GM12801 (cell line): ENCODE measurements at regions not wholly inside any gene's neighbourhood (a gene's known extent, or its start where the extent isn't known, plus 50 kb on each side); places are given as distances from the start of the nearest gene placed in this dataset.

Experiments
- TF ChIP-seq, protein P1 (sequence below): IDR thresholded peaks from one replicate; pipeline ENCODE4 v1.5.1; 2011; ENCODE audit warnings: control low read depth; ENCODE audit not compliant: insufficient read length; ENCODE audit errors: extremely low read depth

- TF ChIP-seq, protein P1, sequence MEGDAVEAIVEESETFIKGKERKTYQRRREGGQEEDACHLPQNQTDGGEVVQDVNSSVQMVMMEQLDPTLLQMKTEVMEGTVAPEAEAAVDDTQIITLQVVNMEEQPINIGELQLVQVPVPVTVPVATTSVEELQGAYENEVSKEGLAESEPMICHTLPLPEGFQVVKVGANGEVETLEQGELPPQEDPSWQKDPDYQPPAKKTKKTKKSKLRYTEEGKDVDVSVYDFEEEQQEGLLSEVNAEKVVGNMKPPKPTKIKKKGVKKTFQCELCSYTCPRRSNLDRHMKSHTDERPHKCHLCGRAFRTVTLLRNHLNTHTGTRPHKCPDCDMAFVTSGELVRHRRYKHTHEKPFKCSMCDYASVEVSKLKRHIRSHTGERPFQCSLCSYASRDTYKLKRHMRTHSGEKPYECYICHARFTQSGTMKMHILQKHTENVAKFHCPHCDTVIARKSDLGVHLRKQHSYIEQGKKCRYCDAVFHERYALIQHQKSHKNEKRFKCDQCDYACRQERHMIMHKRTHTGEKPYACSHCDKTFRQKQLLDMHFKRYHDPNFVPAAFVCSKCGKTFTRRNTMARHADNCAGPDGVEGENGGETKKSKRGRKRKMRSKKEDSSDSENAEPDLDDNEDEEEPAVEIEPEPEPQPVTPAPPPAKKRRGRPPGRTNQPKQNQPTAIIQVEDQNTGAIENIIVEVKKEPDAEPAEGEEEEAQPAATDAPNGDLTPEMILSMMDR = no peak
Observed at GRCh38 chr4:110704748-110705439, 82.0 kb upstream of the PITX2 start.

GRCh38 chr4:110705440-110705782, 82.5 kb upstream of the PITX2 start:
- TF ChIP-seq, protein P1 = no peak

- TF ChIP-seq, protein P1 = no peak
Observed at GRCh38 chr4:110710070-110710469, 87.2 kb upstream of the PITX2 start.

GRCh38 chr4:110712486-110712885, 89.6 kb upstream of the PITX2 start:
- TF ChIP-seq, protein P1 = no peak

DNA sequence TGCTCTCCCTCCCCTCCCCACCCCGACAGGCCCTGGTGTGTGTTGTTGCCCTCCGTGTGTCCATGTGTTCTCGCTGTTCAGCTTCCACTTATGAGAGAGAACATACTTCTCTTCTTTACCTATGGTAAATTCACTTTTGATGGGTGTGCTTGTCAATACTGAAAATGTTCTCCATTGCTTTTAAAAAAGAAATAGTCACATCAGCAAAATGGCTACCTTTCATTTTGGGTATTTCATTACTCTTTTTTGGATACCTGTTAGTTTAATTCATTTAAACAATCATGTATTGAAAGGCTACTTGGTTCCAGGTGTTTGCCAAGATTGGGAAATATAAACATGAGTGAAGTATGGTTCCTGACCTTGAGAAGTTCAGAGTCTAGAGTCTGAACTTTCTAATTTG, 107.4 kb upstream of the PITX2 start:
- TF ChIP-seq, protein P1 = no peak

- TF ChIP-seq, protein P1 = no peak
Observed at GRCh38 chr4:110733901-110734300, 111.0 kb upstream of the PITX2 start.

- TF ChIP-seq, protein P1 = no peak
Observed at GRCh38 chr4:110735686-110736085, 112.8 kb upstream of the PITX2 start.
